H9 (cell line): ENCODE measurements at regions not wholly inside any gene's neighbourhood (a gene's known extent, or its start where the extent isn't known, plus 50 kb on each side); places are given as distances from the start of the nearest gene placed in this dataset.

ENCODE experiments used
- DNase-seq: peaks from one replicate; pipeline ENCODE4 v3.0.0-alpha.2; 2017
- H2AFZ ChIP-seq: one replicate; pipeline ENCODE4 v1.6.1; 2013; ENCODE audit warnings: mild to moderate bottlenecking, low read length, control low read depth, moderate library complexity
- H2AK5ac ChIP-seq: 2 replicates; pipeline ENCODE4 v1.6.1; 2013; ENCODE audit warnings: low read length, control low read depth, mixed read lengths; ENCODE audit not compliant: insufficient read length
- H2BK120ac ChIP-seq: one replicate; pipeline ENCODE4 v1.6.1; 2013; ENCODE audit warnings: low read depth, mild to moderate bottlenecking, low read length, control low read depth, inconsistent platforms; ENCODE audit not compliant: poor library complexity, severe bottlenecking
- H2BK12ac ChIP-seq: 2 replicates; pipeline ENCODE4 v1.6.1; 2013; ENCODE audit warnings: low read length, control low read depth, mixed read lengths, low read depth; ENCODE audit not compliant: insufficient read length
- H2BK15ac ChIP-seq: 2 replicates; pipeline ENCODE4 v1.6.1; 2013; ENCODE audit warnings: low read depth, low read length, control low read depth
- H2BK20ac ChIP-seq: one replicate; pipeline ENCODE4 v1.6.1; 2013; ENCODE audit warnings: low read depth, mild to moderate bottlenecking, low read length, control low read depth, inconsistent platforms; ENCODE audit not compliant: poor library complexity, severe bottlenecking
- H2BK5ac ChIP-seq: 2 replicates; pipeline ENCODE4 v1.6.1; 2013; ENCODE audit warnings: low read length, control low read depth, mixed read lengths; ENCODE audit not compliant: insufficient read length
- H3K14ac ChIP-seq: 2 replicates; pipeline ENCODE4 v1.6.1; 2013; ENCODE audit warnings: low read length, control low read depth; ENCODE audit not compliant: insufficient read depth
- H3K18ac ChIP-seq: 2 replicates; pipeline ENCODE4 v1.6.1; 2013; ENCODE audit warnings: low read depth, mild to moderate bottlenecking, mixed read lengths, low read length, control low read depth; ENCODE audit not compliant: insufficient read length
- H3K23ac ChIP-seq: 2 replicates; pipeline ENCODE4 v1.6.1; 2013; ENCODE audit warnings: low read length, control low read depth, mixed read lengths, low read depth; ENCODE audit not compliant: insufficient read length
- H3K23me2 ChIP-seq: 2 replicates; pipeline ENCODE4 v1.6.1; 2013; ENCODE audit warnings: low read depth, mild to moderate bottlenecking, mixed read lengths, low read length, control low read depth; ENCODE audit not compliant: insufficient read length, poor library complexity, severe bottlenecking
- H3K27ac ChIP-seq: 2 replicates; pipeline ENCODE4 v1.5.1; 2013; ENCODE audit warnings: low read length, control low read depth, mixed read lengths, low read depth; ENCODE audit not compliant: insufficient read length
- H3K27me3 ChIP-seq: 2 replicates; pipeline ENCODE4 v1.6.1; 2013; ENCODE audit warnings: low read length, control low read depth, inconsistent platforms; ENCODE audit not compliant: insufficient read depth
- H3K4ac ChIP-seq: 2 replicates; pipeline ENCODE4 v1.6.1; 2013; ENCODE audit warnings: low read depth, mild to moderate bottlenecking, control low read depth, inconsistent platforms, low read length, moderate library complexity
- H3K4me1 ChIP-seq: 2 replicates; pipeline ENCODE4 v1.6.1; 2013; ENCODE audit warnings: low read length, control low read depth, inconsistent platforms; ENCODE audit not compliant: insufficient read depth
- H3K4me2 ChIP-seq: 2 replicates; pipeline ENCODE4 v1.6.1; 2013; ENCODE audit warnings: low read length, control low read depth, mixed read lengths; ENCODE audit not compliant: insufficient read length, insufficient read depth
- H3K56ac ChIP-seq: 2 replicates; pipeline ENCODE4 v1.6.1; 2013; ENCODE audit warnings: low read depth, mild to moderate bottlenecking, mixed read lengths, low read length, control low read depth; ENCODE audit not compliant: insufficient read length
- H3K79me1 ChIP-seq: 2 replicates; pipeline ENCODE4 v1.6.1; 2013; ENCODE audit warnings: low read depth, mild to moderate bottlenecking, moderate library complexity, low read length, control low read depth, inconsistent platforms; ENCODE audit not compliant: insufficient read depth, poor library complexity, severe bottlenecking
- H3K79me2 ChIP-seq: 2 replicates; pipeline ENCODE4 v1.6.1; 2013; ENCODE audit warnings: low read length, control low read depth, inconsistent platforms; ENCODE audit not compliant: insufficient read depth
- H3K9ac ChIP-seq: 2 replicates; pipeline ENCODE4 v1.6.1; 2013; ENCODE audit warnings: low read length, control low read depth, mixed read lengths; ENCODE audit not compliant: insufficient read length; ENCODE audit errors: extremely low read depth
- H3K9me3 ChIP-seq: one replicate; pipeline ENCODE4 v1.6.1; 2013; ENCODE audit warnings: low read depth, low read length, inconsistent platforms; ENCODE audit not compliant: control insufficient read depth
- H3T11ph ChIP-seq: one replicate; pipeline ENCODE4 v1.6.1; 2013; ENCODE audit warnings: mild to moderate bottlenecking, low read length, control low read depth, inconsistent platforms
- H4K20me1 ChIP-seq: one replicate; pipeline ENCODE4 v1.6.1; 2013; ENCODE audit not compliant: control insufficient read depth, insufficient read length, insufficient read depth
- H4K5ac ChIP-seq: 2 replicates; pipeline ENCODE4 v1.6.1; 2013; ENCODE audit warnings: low read depth, mild to moderate bottlenecking, mixed read lengths, low read length, control low read depth; ENCODE audit not compliant: insufficient read length
- H4K8ac ChIP-seq: replicated peaks from 2 replicates; pipeline ENCODE4 v1.6.1; 2013; ENCODE audit warnings: low read length, control low read depth, mixed read lengths, low read depth; ENCODE audit not compliant: insufficient read length
- H4K91ac ChIP-seq: 2 replicates; pipeline ENCODE4 v1.6.1; 2013; ENCODE audit warnings: low read depth, mild to moderate bottlenecking, moderate library complexity, mixed read lengths, low read length, control low read depth; ENCODE audit not compliant: insufficient read length
- H3K27ac Mint-ChIP-seq, 3 experiments: 2 replicates in 2 of 3; 3 replicates in 1 of 3; pipeline ENCODE4 v1.8.0; 2020 to 2021; ENCODE audit warnings: mixed read lengths in 3 of 3, mild to moderate bottlenecking in 1 of 3, moderate library complexity in 1 of 3
- H3K27me3 Mint-ChIP-seq: 2 replicates; pipeline ENCODE4 v1.8.0; 2021; ENCODE audit warnings: low read depth, mild to moderate bottlenecking, moderate library complexity, mixed read lengths
- H3K36me3 Mint-ChIP-seq, 3 experiments: 2 replicates in 2 of 3; 3 replicates in 1 of 3; pipeline ENCODE4 v1.8.0; 2020 to 2021; ENCODE audit warnings: low read depth in 3 of 3, mixed read lengths in 3 of 3; ENCODE audit not compliant: insufficient read depth in 1 of 3
- H3K4me1 Mint-ChIP-seq, 2 experiments: 2 replicates each; pipeline ENCODE4 v1.8.0; 2020; ENCODE audit warnings: mixed read lengths in 2 of 2
- H3K4me3 Mint-ChIP-seq, 2 experiments: 2 replicates in 1 of 2; 3 replicates in 1 of 2; pipeline ENCODE4 v1.8.0; 2020 to 2021; ENCODE audit warnings: mild to moderate bottlenecking in 2 of 2, mixed read lengths in 2 of 2, moderate library complexity in 1 of 2
- H3K9me3 Mint-ChIP-seq, 2 experiments: 2 replicates in 1 of 2; 3 replicates in 1 of 2; pipeline ENCODE4 v1.8.0; 2020; ENCODE audit warnings: mild to moderate bottlenecking in 2 of 2, mixed read lengths in 2 of 2, moderate library complexity in 1 of 2
- CTCF ChIP-seq: fragments of 200-600 bp; sonication (generic); conservative IDR thresholded peaks from 3 replicates; pipeline ENCODE4 v1.8.0; 2021; ENCODE audit warnings: antibody characterized with exemption, mild to moderate bottlenecking
- WGBS: extraction: QIAGEN DNeasy Blood & Tissue Kit; methylation state at CpG from one replicate; pipeline ENCODE4 v1.1.7; 2013; ENCODE audit warnings: missing lambda C conversion rate, low lambda C conversion rate, mixed read lengths; ENCODE audit not compliant: insufficient read length; ENCODE audit errors: extremely low coverage; 5-methylcytosine and 5-hydroxymethylcytosine counted together

- Histone ChIP-seq H2AFZ (no peak overlapping the region), H3K9ac (no peak overlapping the region), H3K27ac (no peak overlapping the region), H3K23ac (no peak overlapping the region), H3K14ac (no peak overlapping the region), H3K79me1 (no peaks in the 10 kb centered on the region), H2BK20ac (no peak overlapping the region), H4K8ac (no peak overlapping the region), H3K27me3 (0 out of 2 replicates have a peak, but pooled peaks cover 2% of the 10 kb centered on the region), H2BK5ac (no peak overlapping the region), H3K4me1 (no peaks in the 10 kb centered on the region), H2AK5ac (no peak overlapping the region), H4K5ac (no peak overlapping the region), H4K91ac (no peak overlapping the region), H3T11ph (no peak overlapping the region), H3K4ac (no peak overlapping the region), H3K4me2 (no peak overlapping the region), H3K9me3 (no peaks in the 10 kb centered on the region), H2BK15ac (no peak overlapping the region), H2BK12ac (no peak overlapping the region), H3K23me2 (no peaks in the 10 kb centered on the region), H4K20me1 (no peaks in the 10 kb centered on the region), H2BK120ac (no peak overlapping the region), H3K18ac (no peak overlapping the region), H3K56ac (no peak overlapping the region), H3K79me2 (no peaks in the 10 kb centered on the region; the same call in 1 of the 2 replicates)
- Mint-ChIP-seq H3K27ac (no peak overlapping the region), H3K9me3 (no peaks in the 10 kb centered on the region), H3K4me1 (peaks cover 12 to 24% of the 10 kb centered on the region in 2 experiments; a peak in 3 of 4 replicates), H3K4me3 (no peak overlapping the region), H3K36me3 (no peaks in the 10 kb centered on the region), H3K27me3 (peaks cover 2% of the 10 kb centered on the region)
- no peak for TF ChIP-seq CTCF
- WGBS = no CpG with 5 or more reads among the region's 1 CpG
- DNase-seq = no peak
These were observed 297.3 kb upstream of the PROX1 start for GRCh38 chr1:213690341-213690917.
